Fibroblast of villous mesenchyme (primary cell): ENCODE measurements at regions not wholly inside any gene's neighbourhood (a gene's known extent, or its start where the extent isn't known, plus 50 kb on each side); places are given as distances from the start of the nearest gene placed in this dataset.

Source experiments
- DNase-seq: peaks from one replicate; pipeline ENCODE4 v3.0.0-alpha.2; 2010; ENCODE audit warnings: low read depth
- H3K4me3 ChIP-seq: 2 replicates; pipeline ENCODE4 v1.5.1; 2011; ENCODE audit warnings: low read depth, mild to moderate bottlenecking, low read length
- TF ChIP-seq, protein P1 (sequence below): IDR thresholded peaks from 2 replicates; pipeline ENCODE4 v1.5.1; 2012; ENCODE audit warnings: low read depth, mild to moderate bottlenecking, low read length; ENCODE audit not compliant: insufficient read depth

DNA sequence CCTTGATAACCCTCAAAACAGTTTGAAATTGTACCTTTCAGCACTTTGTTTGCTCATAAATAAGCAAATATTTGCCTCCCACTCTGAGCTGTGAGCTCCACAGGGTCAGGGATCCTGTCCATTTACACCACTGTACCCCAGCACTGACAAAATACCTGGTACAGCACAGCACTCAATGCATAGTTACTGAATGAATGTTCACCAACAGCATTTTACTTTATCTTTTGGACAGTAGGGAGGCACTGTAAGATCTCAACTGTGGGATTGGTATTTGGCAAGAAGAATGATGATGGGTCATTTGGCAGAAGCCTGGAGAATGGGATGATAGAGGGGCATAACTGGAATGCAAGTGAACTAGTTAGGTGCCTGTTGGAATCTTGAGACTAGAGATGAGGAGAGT, 127.2 kb upstream of the ARGLU1 start:
- no peak for DNase-seq
- TF ChIP-seq, protein P1, sequence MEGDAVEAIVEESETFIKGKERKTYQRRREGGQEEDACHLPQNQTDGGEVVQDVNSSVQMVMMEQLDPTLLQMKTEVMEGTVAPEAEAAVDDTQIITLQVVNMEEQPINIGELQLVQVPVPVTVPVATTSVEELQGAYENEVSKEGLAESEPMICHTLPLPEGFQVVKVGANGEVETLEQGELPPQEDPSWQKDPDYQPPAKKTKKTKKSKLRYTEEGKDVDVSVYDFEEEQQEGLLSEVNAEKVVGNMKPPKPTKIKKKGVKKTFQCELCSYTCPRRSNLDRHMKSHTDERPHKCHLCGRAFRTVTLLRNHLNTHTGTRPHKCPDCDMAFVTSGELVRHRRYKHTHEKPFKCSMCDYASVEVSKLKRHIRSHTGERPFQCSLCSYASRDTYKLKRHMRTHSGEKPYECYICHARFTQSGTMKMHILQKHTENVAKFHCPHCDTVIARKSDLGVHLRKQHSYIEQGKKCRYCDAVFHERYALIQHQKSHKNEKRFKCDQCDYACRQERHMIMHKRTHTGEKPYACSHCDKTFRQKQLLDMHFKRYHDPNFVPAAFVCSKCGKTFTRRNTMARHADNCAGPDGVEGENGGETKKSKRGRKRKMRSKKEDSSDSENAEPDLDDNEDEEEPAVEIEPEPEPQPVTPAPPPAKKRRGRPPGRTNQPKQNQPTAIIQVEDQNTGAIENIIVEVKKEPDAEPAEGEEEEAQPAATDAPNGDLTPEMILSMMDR = no peak
- no peak overlapping the region for H3K4me3 ChIP-seq

DNA sequence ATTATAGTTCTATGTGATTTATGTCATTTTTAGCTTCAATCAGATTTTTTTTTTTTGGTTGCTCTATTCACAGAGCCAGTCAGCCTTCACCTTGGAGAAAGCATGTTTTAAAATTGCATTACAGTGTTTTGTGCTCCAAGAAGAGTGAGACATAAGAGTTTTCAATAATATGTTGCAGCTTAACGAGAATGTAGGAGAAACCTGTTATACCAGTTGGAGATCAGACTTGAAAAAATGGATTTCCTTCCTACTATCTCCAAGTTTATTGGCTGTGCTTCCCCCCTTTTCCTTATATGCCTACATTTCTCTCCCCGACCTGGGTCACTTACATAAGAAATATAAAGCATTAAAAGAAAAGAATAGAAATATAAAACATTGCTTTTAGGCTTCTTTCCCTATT, 123.9 kb upstream of the ARGLU1 start:
- H3K4me3 ChIP-seq = no peak overlapping the region
- TF ChIP-seq, protein P1 = no peak
- no peak for DNase-seq

DNA sequence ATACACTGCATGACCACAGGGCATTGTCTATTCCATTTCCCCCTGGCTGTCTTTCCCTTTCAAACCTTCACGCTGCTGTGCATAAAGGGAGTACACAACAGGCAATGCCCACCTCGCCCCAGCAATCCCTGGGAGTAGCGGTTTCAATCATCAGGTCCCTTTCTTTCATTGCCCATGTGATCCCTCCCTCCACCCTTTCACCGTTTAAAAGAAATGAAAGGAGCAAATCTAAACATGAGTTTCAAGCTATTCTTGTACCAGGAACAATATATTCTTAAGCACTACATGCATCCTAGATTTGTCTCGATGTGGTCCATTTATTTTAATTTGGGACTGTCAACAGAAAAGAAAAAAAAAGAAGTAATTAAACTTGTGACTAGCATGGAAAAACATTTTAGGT, 123.4 kb upstream of the ARGLU1 start:
- no peak for DNase-seq
- TF ChIP-seq, protein P1 = no peak

DNA sequence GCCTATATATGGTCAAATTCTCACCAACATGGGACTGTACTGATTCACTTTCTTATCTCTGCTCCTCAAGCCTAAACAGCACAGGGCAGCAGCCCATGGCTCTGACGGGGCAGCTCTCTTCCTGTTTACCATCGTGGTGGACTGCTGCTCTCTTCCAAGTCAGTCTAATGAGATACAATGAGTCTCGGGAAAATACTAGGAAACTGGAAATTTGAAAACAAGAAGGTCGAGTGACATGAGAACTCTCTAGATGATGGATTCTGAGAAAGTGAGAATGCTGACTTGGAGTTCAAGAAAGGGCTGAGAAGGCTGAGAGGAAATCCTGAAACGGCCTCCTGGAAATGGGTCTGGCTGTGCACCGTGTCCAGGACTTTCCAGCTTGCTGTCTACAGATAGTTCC, 122.8 kb upstream of the ARGLU1 start:
- TF ChIP-seq, protein P1 = no peak
- H3K4me3 ChIP-seq = no peak overlapping the region
- no peak for DNase-seq

More for the DNA sequence above, 123.4 kb upstream of the ARGLU1 start:
- no peak overlapping the region for H3K4me3 ChIP-seq

DNA sequence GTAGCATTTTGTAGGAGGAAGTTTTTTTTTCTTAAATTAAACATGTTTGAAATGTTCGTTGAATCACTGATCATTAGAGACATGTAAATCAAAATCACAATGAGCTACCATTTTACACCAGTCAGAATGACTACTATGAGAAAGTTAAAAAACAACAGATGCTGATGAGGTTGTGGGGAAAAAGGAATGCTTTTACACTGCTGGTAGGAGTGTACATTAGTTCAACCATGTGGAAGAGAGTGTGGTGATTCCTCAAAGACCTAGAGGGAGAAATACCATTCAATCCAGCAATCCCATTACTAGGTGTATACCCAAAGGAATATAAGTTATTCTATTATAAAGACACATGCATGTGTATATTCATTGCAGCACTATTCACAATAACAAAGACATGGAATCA, 122.0 kb upstream of the ARGLU1 start:
- TF ChIP-seq, protein P1 = no peak
- H3K4me3 ChIP-seq = no peak overlapping the region
- DNase-seq = no peak

DNA sequence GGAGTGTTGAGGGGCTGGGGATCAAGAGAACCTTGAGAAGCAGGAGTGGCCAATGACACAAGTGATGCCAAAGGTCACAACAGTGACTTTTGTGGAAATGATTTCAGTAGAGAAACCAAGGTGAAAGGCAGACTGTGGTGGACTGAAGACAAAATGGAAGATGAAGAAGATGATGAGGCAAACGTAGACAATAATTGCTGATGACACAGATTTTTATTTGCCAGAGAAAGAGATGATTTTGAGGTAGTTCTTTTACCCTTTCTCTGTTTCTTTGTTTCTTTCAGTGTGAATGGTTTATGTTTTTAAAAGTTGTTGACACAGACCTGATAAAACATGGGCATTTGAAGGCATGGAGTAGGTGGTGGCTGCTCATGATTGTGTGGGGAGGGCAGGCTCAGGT, 121.0 kb upstream of the ARGLU1 start:
- TF ChIP-seq, protein P1 = no peak
- DNase-seq = no peak
- H3K4me3 ChIP-seq = no peak overlapping the region

DNA sequence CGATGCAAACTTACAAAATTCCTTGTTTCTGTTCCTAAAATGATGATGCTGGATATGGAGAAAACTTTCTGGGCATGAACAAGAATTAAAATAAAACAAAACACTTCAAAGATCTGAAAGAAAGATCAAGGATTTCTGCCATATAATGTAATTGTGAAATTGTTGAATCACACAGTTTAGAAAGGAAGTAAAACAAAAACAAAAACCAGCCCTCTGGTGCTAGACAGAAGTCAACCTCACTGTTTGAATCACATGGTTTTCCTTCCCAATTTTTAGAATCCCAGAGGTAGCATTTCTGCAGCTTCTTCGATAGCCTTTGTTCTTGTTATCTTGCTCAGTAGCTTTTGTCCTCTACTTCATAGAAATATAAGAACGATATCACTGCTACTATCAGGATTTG, 118.2 kb upstream of the ARGLU1 start:
- no peak for DNase-seq
- TF ChIP-seq, protein P1 = no peak
- no peak overlapping the region for H3K4me3 ChIP-seq
